HG03520 (cell line): ENCODE measurements at regions not wholly inside any gene's neighbourhood (a gene's known extent, or its start where the extent isn't known, plus 50 kb on each side); places are given as distances from the start of the nearest gene placed in this dataset.

Experiments used
- ATAC-seq: cut with Tn5 transposase; IDR thresholded peaks from one replicate; pipeline ENCODE4 v1.9.1; 2021; ENCODE audit warnings: mild to moderate bottlenecking, moderate library complexity; ENCODE audit not compliant: unreplicated experiment

DNA sequence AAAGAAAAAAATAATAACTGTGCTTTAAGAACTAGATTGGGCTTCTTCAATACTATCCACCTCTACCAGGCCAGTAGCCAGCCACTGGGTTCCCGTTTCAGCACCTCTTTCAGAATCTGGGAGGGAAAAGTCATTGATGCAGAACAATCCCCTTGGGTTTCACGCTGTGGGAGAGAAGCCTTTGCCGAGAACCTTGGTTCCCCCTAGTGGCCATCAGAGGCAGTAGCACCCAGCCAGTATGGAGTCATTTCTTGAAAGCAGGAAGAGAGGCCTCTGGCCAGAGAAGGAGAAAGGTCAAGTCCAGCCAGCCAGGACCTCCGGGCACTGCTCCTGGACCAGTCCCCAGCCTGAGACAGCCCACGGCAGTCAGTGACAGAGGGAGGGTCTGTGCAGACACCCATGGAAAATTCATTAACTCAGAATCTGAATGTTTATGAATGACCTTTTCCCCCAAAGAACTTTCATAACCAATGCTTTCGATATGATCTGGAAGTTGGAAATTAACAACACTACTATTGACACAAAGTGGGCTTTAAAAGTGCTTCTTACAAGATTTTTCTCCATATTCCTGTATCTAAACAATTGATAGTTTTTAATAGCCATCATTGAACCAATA is 51.2 kb upstream of the CDH5 start:
- peak; percentile 97 for ATAC-seq

DNA sequence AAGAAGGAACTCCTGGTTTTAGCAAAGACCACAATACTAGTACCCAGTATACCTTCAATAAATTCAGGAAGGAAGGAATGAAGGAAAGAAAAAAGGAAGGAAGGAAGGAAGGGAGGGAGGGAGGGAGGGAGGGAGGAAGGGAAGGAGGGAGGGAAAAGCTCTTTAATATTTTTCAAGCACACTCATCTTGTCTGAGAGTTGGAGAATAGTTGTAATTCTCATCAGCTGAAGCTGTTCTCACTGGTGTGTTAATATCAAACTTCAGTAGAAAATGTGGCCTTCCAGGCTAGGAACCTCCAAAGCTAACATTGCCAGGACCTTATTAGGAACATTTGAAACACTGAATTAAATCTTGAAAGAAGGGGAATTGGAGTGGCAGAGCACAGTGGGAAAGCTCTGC is 55.2 kb upstream of the CDH5 start:
- ATAC-seq = no peak

DNA sequence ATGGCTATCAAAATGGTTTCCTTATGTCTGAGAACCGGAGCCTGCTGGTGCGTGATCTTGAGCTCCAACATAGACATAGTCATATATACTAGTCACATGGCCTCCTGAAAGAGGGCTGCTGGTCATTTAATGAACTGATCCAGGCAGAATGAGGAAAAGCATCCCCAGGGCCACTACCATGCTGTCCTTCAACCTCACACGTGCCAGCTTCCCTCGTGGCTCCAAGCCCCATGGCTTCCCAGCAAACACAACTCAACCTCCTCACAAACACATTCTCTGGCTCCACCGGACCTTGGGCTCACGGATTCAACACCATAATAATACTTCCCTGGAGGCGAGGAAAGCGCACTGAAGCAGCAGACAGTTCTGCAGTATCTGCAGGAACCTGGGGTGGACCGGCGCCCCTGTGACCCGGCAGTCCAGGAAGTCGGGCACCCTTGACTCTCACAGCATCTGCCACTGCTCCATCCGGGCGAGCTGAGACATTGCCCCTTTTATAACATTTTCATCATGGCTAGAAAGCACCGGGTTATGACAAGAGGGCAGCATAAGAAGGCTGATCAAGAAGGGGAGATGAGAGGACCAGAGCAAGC is 57.2 kb upstream of the CDH5 start:
- no peak for ATAC-seq

DNA sequence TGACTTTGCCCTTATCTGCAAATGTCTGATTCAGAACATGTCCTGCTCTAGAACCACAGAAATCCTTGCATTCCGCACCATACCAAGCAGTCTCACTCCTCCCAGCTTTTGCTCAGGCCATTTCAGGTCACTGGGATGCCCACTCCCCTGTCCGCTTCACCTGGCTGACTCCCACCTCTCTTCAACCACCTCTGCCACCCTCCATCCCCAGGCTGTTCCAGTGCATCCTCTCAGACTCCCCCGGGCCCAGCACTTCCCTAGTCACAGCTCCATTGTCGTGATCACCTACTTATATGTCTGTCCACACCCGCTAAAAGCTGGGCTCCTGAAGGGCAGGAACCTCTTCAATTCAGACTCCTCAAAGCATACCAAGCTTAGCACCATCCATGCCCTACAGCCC is 58.4 kb upstream of the CDH5 start:
- no peak for ATAC-seq

DNA sequence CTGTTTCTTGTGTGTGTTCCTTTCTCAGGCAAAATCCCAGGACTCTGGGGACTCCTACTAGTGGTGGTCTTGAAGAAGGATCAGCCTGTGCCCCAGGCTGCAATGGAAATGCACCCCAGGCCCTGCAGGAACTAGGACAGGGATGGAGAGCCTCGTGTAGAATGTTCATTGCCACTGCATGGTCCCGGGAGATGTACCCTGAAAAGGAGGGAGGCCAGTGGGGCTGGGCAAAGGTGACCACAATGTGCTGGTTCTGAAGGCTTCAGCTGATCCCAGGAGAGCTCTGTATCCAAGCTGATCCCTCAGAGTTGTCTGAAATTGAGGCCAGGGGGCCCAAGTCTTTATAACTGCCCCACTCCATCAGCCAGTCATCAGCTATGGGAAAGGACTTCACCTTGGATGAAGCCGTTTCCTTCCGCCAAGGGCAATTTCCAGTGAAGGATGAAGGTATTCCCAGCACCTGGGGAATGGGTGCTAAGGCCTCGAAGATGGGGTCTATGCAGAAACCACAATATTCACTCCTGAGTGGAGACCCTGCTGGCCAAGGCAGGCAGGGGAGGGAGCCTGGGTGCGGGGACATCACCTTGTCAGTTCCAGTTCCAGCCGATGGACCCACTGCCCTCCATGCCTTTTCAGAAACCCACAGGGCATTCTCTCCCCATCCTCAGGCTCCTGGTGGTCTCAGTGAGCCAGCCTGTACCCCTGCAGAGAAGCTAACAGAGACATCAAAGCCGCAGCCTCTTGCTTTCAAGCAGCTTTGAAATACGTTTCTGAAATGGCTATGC is 59.9 kb upstream of the CDH5 start:
- ATAC-seq = no peak

DNA sequence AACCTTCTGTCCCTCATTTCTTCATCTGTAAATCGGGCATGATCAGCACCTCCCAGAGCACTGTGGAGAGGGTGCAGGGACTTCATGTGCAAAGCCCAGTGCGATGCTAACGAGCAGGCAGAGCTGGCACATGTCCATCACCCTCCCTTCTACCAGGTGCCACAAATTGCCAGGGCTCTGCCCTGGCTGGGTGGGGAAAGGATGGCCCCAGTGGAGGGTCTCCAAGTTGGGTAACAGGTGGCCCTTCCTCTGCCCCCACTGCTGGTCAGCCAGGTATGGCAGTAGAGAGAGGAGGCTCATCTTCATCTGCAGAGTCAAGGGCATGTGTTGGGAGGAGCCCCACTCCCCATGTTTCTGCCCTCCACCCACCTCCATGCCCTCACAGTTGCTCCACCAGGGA is 61.5 kb upstream of the CDH5 start:
- no peak for ATAC-seq

DNA sequence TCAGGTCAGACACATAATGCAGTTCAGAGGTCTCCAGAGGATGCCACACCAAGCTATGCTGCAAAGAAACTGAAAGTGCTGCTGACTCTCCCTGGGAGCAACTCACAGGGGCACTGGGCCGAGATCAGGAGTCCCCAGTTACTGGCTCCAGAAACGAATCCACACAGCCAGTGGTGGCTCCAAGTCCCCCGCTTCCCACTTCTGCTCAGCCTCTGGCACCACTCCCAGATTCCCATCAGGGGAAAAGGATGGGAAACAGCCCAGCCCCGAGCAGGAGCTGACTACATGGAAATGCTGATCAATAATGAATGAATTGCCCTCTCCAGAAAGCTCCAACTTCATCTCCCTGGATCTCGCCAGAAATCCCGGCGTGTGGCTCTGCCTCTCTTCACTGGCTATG is 62.3 kb upstream of the CDH5 start:
- no peak for ATAC-seq

DNA sequence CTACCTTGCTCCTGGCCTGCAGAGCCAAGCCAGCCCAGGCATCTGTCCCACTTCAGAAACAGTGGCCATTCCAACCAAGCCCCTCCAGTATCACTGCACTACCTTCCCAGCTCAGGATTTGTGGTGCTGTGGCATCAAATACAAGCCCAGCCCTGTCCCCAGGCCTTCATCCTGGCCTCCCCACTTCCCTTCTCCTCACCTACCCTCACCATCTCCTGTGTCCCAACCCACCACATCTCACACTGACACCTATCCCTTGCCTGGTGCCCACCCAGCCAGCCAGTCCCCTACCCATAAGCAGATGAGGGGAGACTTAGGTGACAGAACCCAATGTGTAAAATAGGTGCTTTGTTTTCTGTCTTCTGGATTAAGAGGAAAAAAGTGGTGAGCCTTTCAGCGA is 66.0 kb upstream of the CDH5 start:
- ATAC-seq = no peak

DNA sequence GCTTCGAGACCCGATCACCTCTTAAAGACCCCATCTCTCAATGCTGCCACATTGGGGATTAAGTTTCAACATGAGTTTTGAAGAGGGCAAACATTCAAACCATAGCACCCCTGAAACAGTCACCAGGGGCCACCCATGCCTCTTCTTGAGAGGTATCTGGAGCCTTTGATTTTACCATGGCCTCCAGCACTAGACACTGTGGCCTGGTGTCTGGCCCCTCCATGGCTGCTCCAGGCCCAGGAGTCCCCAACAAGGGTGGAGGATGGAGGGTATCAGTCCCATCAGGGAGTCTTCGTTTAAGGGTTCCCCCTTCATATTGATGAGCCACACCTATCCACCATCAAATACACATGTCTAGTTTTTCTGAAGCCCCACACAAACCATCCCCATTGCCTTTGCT is 66.5 kb upstream of the CDH5 start:
- ATAC-seq = no peak

DNA sequence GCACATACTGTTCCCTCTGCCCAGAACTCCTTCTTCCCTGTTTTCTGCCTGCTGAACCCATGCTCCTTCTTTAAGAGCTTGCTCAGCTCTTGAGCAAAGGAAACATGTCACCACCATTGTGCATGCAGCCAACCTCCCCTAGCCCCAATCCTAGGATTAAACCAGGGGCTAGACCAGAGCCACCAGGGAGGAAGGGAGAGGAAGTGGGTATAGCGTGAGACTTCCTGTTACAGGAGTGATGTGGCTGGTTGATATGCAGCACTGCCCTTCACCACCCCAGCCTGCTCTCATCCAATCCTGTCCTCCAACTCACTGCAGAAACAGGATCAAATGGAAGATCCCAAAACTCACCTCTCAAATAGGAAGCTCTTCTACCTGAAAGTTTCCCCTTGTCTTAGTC is 67.1 kb upstream of the CDH5 start:
- no peak for ATAC-seq

DNA sequence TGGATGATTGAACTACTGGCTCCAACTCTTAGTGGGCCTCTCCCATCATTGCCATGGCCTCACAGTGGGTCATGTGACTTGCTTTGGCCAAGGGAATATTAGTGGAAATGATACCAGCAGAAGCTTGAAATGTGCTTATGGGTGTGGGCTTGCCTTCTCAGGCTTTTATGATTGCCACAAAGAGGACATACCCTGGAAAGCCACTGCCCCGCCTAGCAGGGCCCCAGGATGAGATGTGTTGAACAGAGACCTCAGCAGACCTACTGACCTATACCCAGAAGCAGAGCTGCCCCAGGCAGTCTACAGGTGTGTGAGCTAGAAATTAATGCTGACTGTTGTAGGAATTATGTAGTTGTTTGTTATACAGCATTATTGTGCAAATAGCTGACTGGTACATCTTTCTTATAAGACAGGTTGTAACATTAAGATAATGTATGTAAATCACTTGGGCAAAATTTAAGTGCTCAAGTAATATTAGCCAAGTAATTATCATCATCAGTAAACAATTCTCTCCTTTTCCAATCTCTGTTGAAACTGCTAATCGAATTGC is 67.8 kb upstream of the CDH5 start:
- no peak for ATAC-seq

DNA sequence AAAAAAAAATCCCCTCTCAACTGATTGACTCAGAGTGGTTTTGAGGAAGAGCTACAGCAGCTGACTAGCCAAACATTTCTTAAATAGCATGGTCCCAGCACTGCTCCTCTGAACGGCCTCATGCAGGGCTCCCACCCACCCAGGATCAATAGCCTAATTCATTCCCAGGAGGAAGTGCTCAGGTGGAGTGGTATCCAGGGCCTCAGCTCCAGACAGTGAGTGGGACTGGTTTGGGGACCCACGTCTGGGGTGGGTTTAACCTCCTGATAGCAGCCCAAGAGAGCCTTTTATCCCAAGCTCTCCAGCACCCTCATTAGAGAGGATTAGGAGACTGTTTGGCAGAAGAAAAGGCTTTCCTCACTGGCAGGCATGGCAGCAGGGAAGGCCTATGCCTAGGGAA is 68.5 kb upstream of the CDH5 start:
- no peak for ATAC-seq

DNA sequence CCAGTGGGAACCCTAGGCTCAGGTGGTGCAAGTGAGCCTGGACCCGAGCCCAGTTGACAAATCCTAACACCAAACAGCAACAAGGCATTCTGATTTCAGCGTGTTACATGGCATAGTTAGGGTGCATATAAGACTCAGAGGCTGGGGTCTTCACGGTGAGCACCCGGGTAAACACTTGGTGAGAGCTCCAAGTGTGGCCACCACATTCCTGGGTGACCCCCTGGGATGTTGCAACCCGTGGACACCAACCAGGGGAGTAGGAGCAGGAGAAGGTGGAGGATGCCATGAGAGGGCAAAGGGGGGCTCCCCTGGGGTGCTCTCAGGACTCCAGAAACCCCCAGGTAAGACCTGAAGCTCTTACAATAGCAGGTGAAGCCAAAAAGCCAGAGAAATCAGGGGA is 69.9 kb upstream of the CDH5 start:
- ATAC-seq = no peak

DNA sequence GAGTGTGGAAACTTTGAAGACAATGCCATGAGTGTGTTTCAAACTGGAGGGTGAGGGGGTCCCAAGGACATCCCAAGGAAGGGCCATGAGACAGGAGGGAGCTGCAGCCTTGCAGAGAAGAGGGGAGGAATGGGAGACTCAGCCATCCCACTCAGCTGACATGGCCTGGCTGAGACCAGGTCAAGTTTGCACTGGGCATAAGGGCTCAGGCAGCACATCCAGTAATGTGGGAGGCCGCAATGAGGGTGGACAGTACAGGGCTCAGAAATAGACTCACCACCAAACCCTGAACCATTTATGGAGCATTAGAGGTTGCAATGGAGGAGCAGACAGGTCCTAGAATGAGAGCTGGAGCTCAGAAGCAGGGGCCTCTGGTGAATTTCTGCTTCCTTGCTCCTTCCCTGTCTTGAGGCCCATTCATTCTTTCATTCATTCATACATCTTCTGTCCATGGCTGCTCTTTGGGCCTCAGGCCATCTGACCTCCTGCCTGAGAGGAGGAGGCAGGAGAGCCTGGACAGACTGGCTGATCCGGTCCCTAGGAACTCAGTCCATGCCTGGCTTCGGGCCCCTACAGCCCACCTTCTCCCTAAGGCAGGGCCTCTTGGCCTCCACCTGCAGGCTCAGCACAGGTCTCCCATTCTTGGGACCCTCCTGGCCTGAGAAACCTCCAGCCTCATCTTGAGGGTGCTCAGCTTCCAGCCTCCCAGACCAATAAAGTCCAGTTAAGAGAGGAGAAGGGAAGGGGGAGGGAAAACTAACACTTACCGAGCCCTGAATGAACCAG is 70.5 kb upstream of the CDH5 start:
- ATAC-seq = no peak

DNA sequence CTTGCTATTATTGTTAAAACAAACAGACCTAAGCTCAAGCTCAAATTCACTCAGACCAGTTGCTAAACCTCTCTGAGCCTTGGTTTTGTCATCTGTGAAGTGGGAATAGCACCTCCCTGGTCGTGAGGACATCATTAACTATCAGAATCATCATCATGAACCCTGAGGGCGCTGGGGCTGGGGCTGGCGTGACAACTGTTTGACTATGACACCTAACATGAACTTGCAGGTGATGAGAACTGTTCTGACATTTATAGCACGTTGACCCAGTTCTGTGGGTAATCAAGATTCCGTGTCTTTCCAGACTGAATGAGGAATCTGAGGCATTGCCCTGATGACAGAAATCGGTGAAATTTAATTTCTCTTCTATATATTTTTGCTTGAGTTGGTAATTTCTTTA is 71.3 kb upstream of the CDH5 start:
- ATAC-seq = no peak

DNA sequence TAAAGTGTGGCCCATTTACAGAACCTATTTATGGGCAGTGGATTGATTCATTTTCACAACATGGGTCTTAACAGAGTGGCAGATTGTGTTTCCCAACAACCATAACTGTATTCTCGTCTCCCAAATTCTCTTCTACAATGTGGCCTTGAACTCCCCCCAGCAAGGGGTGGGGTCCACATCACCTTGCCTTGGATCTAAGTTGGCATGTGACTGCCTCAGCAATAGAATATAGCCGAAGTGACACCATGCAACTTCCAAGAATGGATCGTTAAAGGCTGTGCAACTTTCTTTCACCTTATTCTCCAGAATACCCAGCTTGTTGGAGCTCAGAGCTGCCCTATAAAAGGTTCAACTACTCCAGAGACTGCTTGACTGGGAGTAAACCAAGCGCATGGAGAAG is 72.0 kb upstream of the CDH5 start:
- no peak for ATAC-seq

DNA sequence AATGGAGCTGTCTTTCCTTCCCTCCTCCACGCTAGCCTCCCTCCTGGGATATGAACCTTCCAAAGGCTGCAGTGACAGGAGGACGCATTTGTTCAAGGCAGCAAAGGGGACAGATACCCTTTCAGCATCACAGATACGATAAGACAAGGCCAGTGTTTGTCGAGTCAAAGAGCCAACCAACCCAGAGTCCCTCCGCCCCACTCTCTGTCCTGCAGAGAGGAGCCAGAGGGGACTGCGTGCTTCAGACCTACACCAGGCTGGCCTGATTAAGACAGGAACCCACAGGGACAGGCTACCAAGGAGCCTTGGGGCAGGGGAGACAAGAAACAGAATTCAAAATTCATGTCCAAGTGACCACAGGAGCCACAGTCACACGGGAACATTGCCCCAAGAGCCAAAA is 72.6 kb upstream of the CDH5 start:
- ATAC-seq = no peak

DNA sequence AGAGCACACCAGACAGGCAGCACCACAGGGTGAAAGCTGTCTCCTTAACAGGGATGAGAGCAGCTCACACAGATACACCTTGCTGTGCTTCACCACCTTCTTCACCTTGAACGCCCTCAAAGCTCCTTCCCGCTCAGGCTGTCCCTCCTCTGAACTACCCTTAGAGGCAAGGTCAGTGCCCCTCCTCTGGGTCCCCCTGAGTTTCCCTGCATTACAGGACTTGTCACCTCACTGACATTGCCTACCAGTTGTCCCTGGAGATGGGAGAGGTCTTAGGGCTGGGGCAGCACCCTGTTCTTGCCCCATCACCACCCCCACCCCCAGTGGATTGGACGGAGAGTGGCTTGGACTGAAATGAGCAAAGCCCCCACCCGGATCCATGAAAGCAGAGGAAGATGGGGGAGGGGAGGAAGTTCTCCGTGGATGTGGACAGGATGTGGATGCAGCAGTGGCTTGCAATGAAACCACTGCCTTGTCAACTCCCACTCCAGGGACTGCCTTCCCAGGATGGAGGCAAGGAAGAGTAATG is 73.2 kb upstream of the CDH5 start:
- no peak for ATAC-seq

DNA sequence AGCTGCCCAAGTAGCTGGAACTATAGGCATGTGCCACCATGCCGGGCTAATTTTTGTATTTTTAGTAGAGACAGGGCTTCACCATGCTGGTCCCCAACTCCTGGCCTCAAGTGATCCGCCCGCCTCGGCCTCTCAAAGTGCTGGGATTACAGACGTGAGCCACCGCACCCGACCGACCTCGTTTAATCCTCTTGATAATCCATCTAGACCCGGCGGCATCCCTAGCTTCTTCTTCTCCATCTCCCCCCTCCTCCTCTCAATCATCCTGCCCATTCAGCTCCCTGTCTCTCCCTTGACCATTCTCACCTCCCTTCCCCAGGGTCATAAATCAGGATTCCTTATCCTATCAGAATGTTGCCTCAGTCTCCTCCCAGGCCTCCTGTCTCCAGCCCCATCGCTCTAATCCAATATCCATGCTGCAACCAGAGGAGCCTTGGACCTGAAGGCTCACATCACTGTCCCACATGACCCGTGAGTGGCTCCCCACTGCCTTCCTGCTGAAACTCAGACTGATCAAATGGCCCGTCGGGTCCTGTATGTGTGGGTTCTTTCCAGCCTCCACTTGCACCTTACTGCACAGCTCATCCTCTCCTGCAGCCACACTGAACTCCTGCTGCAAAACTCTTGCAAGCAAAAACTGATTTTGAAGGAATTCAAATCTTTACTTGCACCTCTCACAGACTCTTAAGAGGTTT is 74.1 kb upstream of the CDH5 start:
- no peak for ATAC-seq

DNA sequence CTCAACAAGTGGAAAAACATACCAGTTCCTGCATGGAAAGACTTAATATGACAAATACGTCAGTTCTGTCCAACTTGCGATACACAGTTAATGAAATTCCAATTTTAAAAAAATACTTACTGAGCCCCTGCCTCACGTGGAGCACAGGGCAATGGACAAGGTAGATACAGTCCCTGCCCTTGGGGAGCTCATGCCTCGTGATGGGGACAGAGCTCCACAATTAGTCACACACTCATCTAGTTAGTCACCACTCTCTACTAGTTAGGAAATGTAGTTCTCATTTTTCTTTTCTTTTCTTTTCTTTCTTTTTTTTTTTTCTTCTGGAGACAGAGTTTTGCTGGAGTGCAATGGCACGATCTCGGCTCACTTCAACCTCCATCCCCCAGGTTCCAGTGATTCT is 74.7 kb upstream of the CDH5 start:
- ATAC-seq = no peak

DNA sequence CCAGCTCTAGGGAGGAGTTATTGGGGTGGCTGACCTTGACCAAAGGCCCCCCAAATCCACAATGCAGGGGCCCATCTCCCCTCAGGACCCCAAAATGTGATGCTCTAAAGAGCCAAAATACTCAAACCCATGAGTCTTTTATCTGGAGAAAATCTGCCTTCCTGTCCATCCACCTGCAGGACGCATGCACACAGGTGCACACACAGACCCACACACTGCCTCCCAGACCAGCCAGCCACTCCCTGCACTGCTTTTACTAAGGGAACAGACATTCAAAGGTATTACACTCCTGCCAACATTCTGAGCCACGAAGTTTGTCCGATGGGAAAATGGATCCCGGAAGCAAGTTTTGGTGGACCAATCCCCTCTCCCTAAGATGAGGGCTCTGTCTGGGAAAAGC is 76.1 kb upstream of the CDH5 start:
- no peak for ATAC-seq
